ENCODE measurements at regions not wholly inside any gene's neighbourhood (a gene's known extent, or its start where the extent isn't known, plus 50 kb on each side); places are given as distances from the start of the nearest gene placed in this dataset.

DNA sequence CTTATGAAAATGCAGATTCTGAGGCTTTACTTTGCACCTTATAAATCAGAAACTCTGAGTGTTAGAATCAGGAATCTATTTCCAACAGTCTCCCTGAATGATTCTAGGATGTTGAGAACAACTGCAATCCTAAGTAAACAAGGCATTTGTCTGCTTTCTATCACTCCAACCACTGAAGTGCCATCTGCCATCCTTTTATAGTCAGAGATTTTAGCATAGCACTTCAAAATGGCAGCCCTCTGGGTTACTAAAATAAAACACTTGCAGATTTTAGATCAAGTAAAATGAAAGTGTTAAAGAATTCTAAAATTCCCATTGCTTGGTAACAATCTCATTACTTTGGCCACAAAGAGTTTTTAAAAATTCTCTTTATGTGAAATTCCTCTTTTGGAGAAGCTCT, 258.9 kb downstream of the CD109 start:
- DNase-seq: no peak
- no peak overlapping the region for H3K14ac ChIP-seq (ENCODE audit: low read length)

DNA sequence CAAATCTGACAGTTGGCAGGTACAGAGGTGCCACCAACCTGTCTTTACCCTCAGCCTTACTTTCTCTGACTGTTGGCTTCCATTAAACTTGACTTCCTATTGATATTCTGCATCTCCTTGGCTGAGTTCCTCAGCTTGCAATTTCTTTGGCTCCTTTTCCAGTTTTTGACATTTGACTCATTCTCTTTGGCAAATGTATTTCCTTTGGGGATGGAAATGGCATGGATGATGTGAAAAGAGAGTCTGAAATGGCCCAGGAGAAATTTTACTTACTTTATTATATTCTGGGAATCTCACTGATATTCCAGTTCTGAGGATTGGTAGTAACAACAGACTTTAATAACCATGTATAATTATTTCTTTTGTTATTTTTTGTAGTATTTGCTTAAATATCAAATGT, 255.2 kb downstream of the CD109 start:
- DNase-seq: no peak
- Histone ChIP-seq H3K36me3 (ENCODE audit: control insufficient read depth in 1 of 2, insufficient read depth in 2 of 2, low read length in 2 of 2) (no peaks in the 10 kb centered on the region), H3K4ac (ENCODE audit: low read depth, low read length) (no peak overlapping the region), H3K79me1 (ENCODE audit: low read length) (no peaks in the 10 kb centered on the region), H4K12ac (ENCODE audit: low read depth, low read length) (no peak overlapping the region), H3K18ac (ENCODE audit: low read length) (no peak overlapping the region), H2AK5ac (ENCODE audit: low read length) (no peak overlapping the region), H3K79me2 (ENCODE audit: control insufficient read depth, insufficient read depth, low read length, poor library complexity) (no peaks in the 10 kb centered on the region), H3K27me3 (ENCODE audit: insufficient read depth, low read length) (no peaks in the 10 kb centered on the region), H4K8ac (ENCODE audit: low read depth, low read length) (no peak overlapping the region), H3K4me3 (ENCODE audit: low read depth, low read length) (no peak overlapping the region), H3K9ac (ENCODE audit: low read length) (no peak overlapping the region), H3K9me3 (ENCODE audit: insufficient read depth, low read depth, low read length) (peaks cover 5% of the 10 kb centered on the region), H3K14ac (ENCODE audit: low read length) (no peak overlapping the region), H3K4me1 (ENCODE audit: control insufficient read depth in 1 of 2, insufficient read depth in 2 of 2, low read length in 2 of 2) (no peaks in the 10 kb centered on the region), H3K27ac (ENCODE audit: low read depth, low read length) (no peak overlapping the region), H3K4me2 (ENCODE audit: low read length) (no peak overlapping the region), H2BK5ac (ENCODE audit: low read depth, low read length, poor library complexity) (no peak overlapping the region), H2BK120ac (ENCODE audit: insufficient read depth, low read length, poor library complexity) (no peak overlapping the region), H2BK12ac (ENCODE audit: low read length) (no peak overlapping the region), H2AFZ (ENCODE audit: insufficient read depth, low read length, poor library complexity) (no peak overlapping the region), H4K91ac (ENCODE audit: low read depth, low read length) (no peak overlapping the region), H3K23ac (ENCODE audit: low read length) (no peak overlapping the region)

More for the DNA sequence above, 258.9 kb downstream of the CD109 start:
- H2BK12ac ChIP-seq (ENCODE audit: low read length): no peak overlapping the region
- no peak overlapping the region for H3K27ac ChIP-seq (ENCODE audit: low read depth, low read length)
- H3K4me2 ChIP-seq (ENCODE audit: low read length): no peak overlapping the region
- no peak overlapping the region for H3K9ac ChIP-seq (ENCODE audit: low read length)
- H2AK5ac ChIP-seq (ENCODE audit: low read length): no peak overlapping the region
- no peaks in the 10 kb centered on the region for H3K27me3 ChIP-seq (ENCODE audit: insufficient read depth, low read length)
- no peaks in the 10 kb centered on the region for H3K79me1 ChIP-seq (ENCODE audit: low read length)
- H4K12ac ChIP-seq (ENCODE audit: low read depth, low read length): no peak overlapping the region
- no peaks in the 10 kb centered on the region for H3K36me3 ChIP-seq (ENCODE audit: control insufficient read depth in 1 of 2, insufficient read depth in 2 of 2, low read length in 2 of 2)
- H3K9me3 ChIP-seq (ENCODE audit: insufficient read depth, low read depth, low read length): no peaks in the 10 kb centered on the region
- no peak overlapping the region for H3K23ac ChIP-seq (ENCODE audit: low read length)
- H4K91ac ChIP-seq (ENCODE audit: low read depth, low read length): no peak overlapping the region
- no peaks in the 10 kb centered on the region for H3K4me1 ChIP-seq (ENCODE audit: control insufficient read depth in 1 of 2, insufficient read depth in 2 of 2, low read length in 2 of 2)
- H2BK120ac ChIP-seq (ENCODE audit: insufficient read depth, low read length, poor library complexity): no peak overlapping the region
- H2AFZ ChIP-seq (ENCODE audit: insufficient read depth, low read length, poor library complexity): no peak overlapping the region
- no peak overlapping the region for H4K8ac ChIP-seq (ENCODE audit: low read depth, low read length)
- no peak overlapping the region for H3K4ac ChIP-seq (ENCODE audit: low read depth, low read length)
- H3K79me2 ChIP-seq (ENCODE audit: control insufficient read depth, insufficient read depth, low read length, poor library complexity): no peaks in the 10 kb centered on the region
- no peak overlapping the region for H3K4me3 ChIP-seq (ENCODE audit: low read depth, low read length)
- H3K18ac ChIP-seq (ENCODE audit: low read length): no peak overlapping the region
- H2BK5ac ChIP-seq (ENCODE audit: low read depth, low read length, poor library complexity): no peak overlapping the region

DNA sequence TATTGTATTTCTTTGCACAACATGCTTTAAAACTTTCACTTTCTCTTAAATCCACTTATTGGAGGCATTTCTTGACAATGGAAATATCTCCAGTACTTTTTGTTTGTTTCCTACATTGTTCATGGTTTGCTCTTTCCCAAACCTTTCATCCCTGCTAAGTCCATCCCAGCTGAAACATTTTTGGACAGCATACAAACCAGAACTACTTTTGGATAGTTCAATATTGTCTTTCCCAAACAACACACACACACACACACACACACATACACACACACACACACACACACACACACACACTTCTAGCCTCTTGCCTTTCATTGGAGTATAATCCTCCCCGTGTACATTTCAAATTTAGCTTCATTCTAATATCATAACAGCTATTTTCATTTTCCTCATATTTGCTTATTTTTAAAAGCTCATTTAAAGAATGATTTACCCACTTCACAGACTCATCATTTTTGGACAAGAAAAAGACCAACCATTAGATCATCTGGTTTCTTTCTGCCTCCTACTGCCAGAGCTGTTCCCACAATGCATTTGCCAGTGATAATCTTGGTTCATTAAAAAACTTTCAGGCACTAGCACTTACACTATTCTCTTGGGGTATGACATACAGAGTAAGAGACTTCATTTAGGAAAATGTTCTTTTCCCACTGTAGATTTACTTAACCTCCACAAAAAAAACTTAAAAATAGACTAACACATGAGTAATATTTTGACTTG, 248.1 kb downstream of the CD109 start:
- Histone ChIP-seq H4K12ac (ENCODE audit: low read depth, low read length) (no peak overlapping the region), H3K4ac (ENCODE audit: low read depth, low read length) (no peak overlapping the region), H2AFZ (ENCODE audit: insufficient read depth, low read length, poor library complexity) (no peak overlapping the region), H2BK120ac (ENCODE audit: insufficient read depth, low read length, poor library complexity) (no peak overlapping the region), H4K8ac (ENCODE audit: low read depth, low read length) (no peak overlapping the region), H3K27me3 (ENCODE audit: insufficient read depth, low read length) (no peaks in the 10 kb centered on the region), H3K4me1 (ENCODE audit: control insufficient read depth in 1 of 2, insufficient read depth in 2 of 2, low read length in 2 of 2) (no peaks in the 10 kb centered on the region), H3K9me3 (ENCODE audit: insufficient read depth, low read depth, low read length) (peaks cover 5% of the 10 kb centered on the region), H3K27ac (ENCODE audit: low read depth, low read length) (no peak overlapping the region), H3K4me3 (ENCODE audit: low read depth, low read length) (no peak overlapping the region), H3K79me2 (ENCODE audit: control insufficient read depth, insufficient read depth, low read length, poor library complexity) (no peaks in the 10 kb centered on the region), H2BK12ac (ENCODE audit: low read length) (no peak overlapping the region), H3K9ac (ENCODE audit: low read length) (no peak overlapping the region), H3K4me2 (ENCODE audit: low read length) (no peak overlapping the region), H4K91ac (ENCODE audit: low read depth, low read length) (no peak overlapping the region), H3K14ac (ENCODE audit: low read length) (no peak overlapping the region), H3K36me3 (ENCODE audit: control insufficient read depth in 1 of 2, insufficient read depth in 2 of 2, low read length in 2 of 2) (no peaks in the 10 kb centered on the region), H2AK5ac (ENCODE audit: low read length) (no peak overlapping the region), H3K18ac (ENCODE audit: low read length) (no peak overlapping the region), H2BK5ac (ENCODE audit: low read depth, low read length, poor library complexity) (no peak overlapping the region), H3K79me1 (ENCODE audit: low read length) (no peaks in the 10 kb centered on the region), H3K23ac (ENCODE audit: low read length) (no peak overlapping the region)
- no peak for DNase-seq
- WGBS (ENCODE audit: extremely low coverage, insufficient coverage, insufficient read length): no CpG with 5 or more reads among the region's 1 CpG

DNA sequence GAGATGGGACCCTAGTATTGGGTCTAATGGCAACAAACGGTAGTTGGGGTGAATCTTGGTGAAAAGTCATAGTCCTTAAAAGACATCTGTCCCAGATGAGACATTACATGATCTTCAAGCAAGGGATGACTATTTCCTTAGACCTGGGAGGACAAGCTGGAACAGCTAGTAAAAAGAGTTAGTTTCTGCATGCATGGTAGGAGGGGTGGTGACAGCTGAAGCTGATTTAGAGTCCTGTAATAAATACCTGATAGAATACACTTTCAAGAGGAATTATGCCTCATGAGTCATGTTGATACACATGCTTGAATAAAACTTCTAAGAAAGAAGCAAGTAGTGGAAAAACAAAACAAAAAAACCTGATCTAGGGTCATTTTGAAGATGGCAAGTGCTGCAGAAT, 247.4 kb downstream of the CD109 start:
- H2AK5ac ChIP-seq (ENCODE audit: low read length): no peak overlapping the region
- no peak overlapping the region for H2BK12ac ChIP-seq (ENCODE audit: low read length)
- H3K14ac ChIP-seq (ENCODE audit: low read length): no peak overlapping the region
- H3K27ac ChIP-seq (ENCODE audit: low read depth, low read length): no peak overlapping the region
- H3K23ac ChIP-seq (ENCODE audit: low read length): no peak overlapping the region
- no peak overlapping the region for H2AFZ ChIP-seq (ENCODE audit: insufficient read depth, low read length, poor library complexity)
- no peak overlapping the region for H3K4ac ChIP-seq (ENCODE audit: low read depth, low read length)
- H3K18ac ChIP-seq (ENCODE audit: low read length): no peak overlapping the region
- no peak overlapping the region for H2BK120ac ChIP-seq (ENCODE audit: insufficient read depth, low read length, poor library complexity)
- H3K27me3 ChIP-seq (ENCODE audit: insufficient read depth, low read length): no peaks in the 10 kb centered on the region
- H3K79me1 ChIP-seq (ENCODE audit: low read length): no peaks in the 10 kb centered on the region
- DNase-seq: no peak
- no peak overlapping the region for H4K8ac ChIP-seq (ENCODE audit: low read depth, low read length)
- no peaks in the 10 kb centered on the region for H3K79me2 ChIP-seq (ENCODE audit: control insufficient read depth, insufficient read depth, low read length, poor library complexity)
- no CpG with 5 or more reads among the region's 1 CpG for WGBS (ENCODE audit: extremely low coverage, insufficient coverage, insufficient read length)
- H4K91ac ChIP-seq (ENCODE audit: low read depth, low read length): no peak overlapping the region
- peaks cover 5% of the 10 kb centered on the region for H3K9me3 ChIP-seq (ENCODE audit: insufficient read depth, low read depth, low read length)
- H3K4me3 ChIP-seq (ENCODE audit: low read depth, low read length): no peak overlapping the region
- no peak overlapping the region for H2BK5ac ChIP-seq (ENCODE audit: low read depth, low read length, poor library complexity)
- no peaks in the 10 kb centered on the region for H3K4me1 ChIP-seq (ENCODE audit: control insufficient read depth in 1 of 2, insufficient read depth in 2 of 2, low read length in 2 of 2)
- no peak overlapping the region for H3K9ac ChIP-seq (ENCODE audit: low read length)
- no peaks in the 10 kb centered on the region for H3K36me3 ChIP-seq (ENCODE audit: control insufficient read depth in 1 of 2, insufficient read depth in 2 of 2, low read length in 2 of 2)
- H4K12ac ChIP-seq (ENCODE audit: low read depth, low read length): no peak overlapping the region
- no peak overlapping the region for H3K4me2 ChIP-seq (ENCODE audit: low read length)
